K562 (cell line): ENCODE measurements at regions not wholly inside any gene's neighbourhood (a gene's known extent, or its start where the extent isn't known, plus 50 kb on each side); places are given as distances from the start of the nearest gene placed in this dataset.

Experiments used
- ATAC-seq: fragments of 200-7000 bp; cut with Tn5 transposase; 3 replicates; pipeline ENCODE4 v1.9.1; 2020; ENCODE audit warnings: moderate library complexity
- BruUV-seq: library from RNA; stranded (reverse); fragments of 400-500 nt; replicated peaks from 2 replicates; lab custom pipeline; 2021; lab: Mats Ljungman, UMichigan
- CTCF ChIA-PET: fragments of 300-600 bp; formaldehyde crosslinking; extraction: SDS; loops from one replicate; lab custom pipeline; 2021; ENCODE audit warnings: low intra/inter-chr PET ratio; lab: Yijun Ruan, JAX
- POLR2A ChIA-PET: fragments of 300-600, 350-650 bp; sonication (Branson Sonifier 250); formaldehyde crosslinking; extraction: SDS; loops from one replicate; lab custom pipeline; 2021; ENCODE audit warnings: antibody characterized with exemption, inconsistent platforms; lab: Yijun Ruan, JAX
- DNase-seq, 4 experiments: peaks; one replicate each; pipeline versions ENCODE4 v3.0.0 to v3.0.0-alpha.2; 2011 to 2018; ENCODE audit warnings: low spot score in 3 of 4, mixed read lengths in 3 of 4; ENCODE audit errors: extremely low read depth in 1 of 4
- FAIRE-seq: peaks from 2 replicates; lab custom pipeline; 2011; peaks lifted over from hg19 to GRCh38; lab: Jason Lieb, UNC
- H2AFZ ChIP-seq: 2 replicates; pipeline ENCODE4 v1.6.0; 2011; ENCODE audit warnings: low read depth, low read length, control low read depth, inconsistent platforms
- H3K27ac ChIP-seq: fragments of 200-600 bp; 3 replicates; pipeline ENCODE4 v1.8.0; 2011; ENCODE audit warnings: low read depth, mild to moderate bottlenecking, control low read depth, inconsistent platforms, low read length, moderate library complexity, mixed read lengths; ENCODE audit errors: extremely low read depth
- H3K27me3 ChIP-seq, 2 experiments: fragments of 300-600 bp in 1 of 2; 2 replicates in 1 of 2; 3 replicates in 1 of 2; pipeline versions ENCODE4 v1.6.0 to v1.8.0; 2011; ENCODE audit warnings: inconsistent platforms in 2 of 2, low read length in 2 of 2, mild to moderate bottlenecking in 1 of 2, mixed read lengths in 1 of 2, moderate library complexity in 1 of 2; ENCODE audit not compliant: control insufficient read depth in 2 of 2, insufficient read depth in 2 of 2
- H3K36me3 ChIP-seq: fragments of 300-600 bp; 3 replicates; pipeline ENCODE4 v1.8.0; 2011; ENCODE audit warnings: mild to moderate bottlenecking, low read length, inconsistent platforms; ENCODE audit not compliant: control insufficient read depth, insufficient read depth
- H3K4me1 ChIP-seq, 2 experiments: fragments of 200-600 bp in 1 of 2; replicated peaks in 1 of 2; 2 replicates in 1 of 2; 3 replicates in 1 of 2; pipeline versions ENCODE4 v1.5.1 to v1.8.0; 2011; ENCODE audit warnings: inconsistent platforms in 2 of 2, low read length in 2 of 2, mild to moderate bottlenecking in 1 of 2, mixed read lengths in 1 of 2, moderate library complexity in 1 of 2; ENCODE audit not compliant: control insufficient read depth in 2 of 2, insufficient read depth in 2 of 2
- H3K4me2 ChIP-seq: 2 replicates; pipeline ENCODE4 v1.6.1; 2011; ENCODE audit warnings: low read length, control low read depth, inconsistent platforms, mixed read lengths; ENCODE audit not compliant: insufficient read depth
- H3K4me3 ChIP-seq: fragments of 200-600 bp; sonication (generic), shearing (Covaris generic); 2 replicates; pipeline ENCODE4 v1.5.1; 2016; ENCODE audit warnings: control low read depth, inconsistent platforms
- H3K79me2 ChIP-seq: fragments of 200-600 bp; 3 replicates; pipeline ENCODE4 v1.8.0; 2011; ENCODE audit warnings: low read length, inconsistent platforms; ENCODE audit not compliant: control insufficient read depth, insufficient read depth
- H3K9ac ChIP-seq, 2 experiments: 2 replicates each; pipeline versions ENCODE4 v1.6.0 to v1.6.1; 2011; ENCODE audit warnings: low read depth in 2 of 2, low read length in 2 of 2, control low read depth in 1 of 2, inconsistent platforms in 1 of 2, mild to moderate bottlenecking in 1 of 2, mixed read lengths in 1 of 2; ENCODE audit not compliant: insufficient read depth in 1 of 2
- H3K9me1 ChIP-seq: one replicate; pipeline ENCODE4 v1.6.0; 2011; ENCODE audit warnings: inconsistent platforms, mild to moderate bottlenecking, low read length, moderate library complexity; ENCODE audit not compliant: control insufficient read depth, insufficient read depth
- H3K9me3 ChIP-seq: replicated peaks from 2 replicates; pipeline ENCODE4 v1.5.1; 2011; ENCODE audit warnings: low read depth, low read length, inconsistent platforms; ENCODE audit not compliant: control insufficient read depth, insufficient read depth
- H4K20me1 ChIP-seq: replicated peaks from 2 replicates; pipeline ENCODE4 v1.6.1; 2011; ENCODE audit warnings: low read length, inconsistent platforms, mixed read lengths; ENCODE audit not compliant: control insufficient read depth, insufficient read depth
- CBX2 ChIP-seq: fragments of 200-600 bp; sonication (generic); IDR thresholded peaks from one replicate; pipeline ENCODE4 v1.6.1; 2012; ENCODE audit warnings: mild to moderate bottlenecking, low read length, inconsistent platforms; ENCODE audit not compliant: insufficient read depth, poor library complexity, severe bottlenecking
- CEBPZ ChIP-seq: fragments of 150-350 bp; IDR thresholded peaks from 2 replicates; pipeline ENCODE4 v1.6.1; 2014; ENCODE audit warnings: low read depth, mild to moderate bottlenecking, low read length, borderline replicate concordance
- CLOCK ChIP-seq: fragments of 250-450 bp; sonication (Bioruptor Pico); IDR thresholded peaks from 2 replicates; pipeline ENCODE4 v1.4.0; 2020; ENCODE audit warnings: mild to moderate bottlenecking, moderate library complexity, borderline replicate concordance
- ELF4 ChIP-seq: fragments of 450-650 bp; formaldehyde crosslinking; IDR thresholded peaks from 2 replicates; pipeline ENCODE4 v1.4.0; 2022; ENCODE audit warnings: missing genetic modification characterization
- FIP1L1 ChIP-seq: fragments of 200-400 bp; formaldehyde crosslinking; IDR thresholded peaks from 2 replicates; pipeline ENCODE4 v1.6.1; 2018; ENCODE audit warnings: mild to moderate bottlenecking, low read depth, low read length; ENCODE audit not compliant: poor library complexity, severe bottlenecking
- GTF2F1 ChIP-seq: IDR thresholded peaks from 2 replicates; pipeline ENCODE4 v1.6.1; 2011; ENCODE audit warnings: low read depth, low read length, improper control_type of control experiment
- MLX ChIP-seq, 2 experiments: fragments of 450-650 bp in 1 of 2; sonication (generic) in 1 of 2; formaldehyde crosslinking; conservative IDR thresholded peaks; 2 replicates each; pipeline versions ENCODE4 v1.4.0 to v1.8.1; 2020 to 2022; ENCODE audit warnings: mild to moderate bottlenecking in 1 of 2, missing genetic modification reagents in 1 of 2
- PHF21A ChIP-seq: fragments of 450-650 bp; IDR thresholded peaks from 2 replicates; pipeline ENCODE4 v1.6.1; 2017; ENCODE audit warnings: low read depth, borderline replicate concordance
- PRMT5 ChIP-seq: sonication (generic); formaldehyde crosslinking; IDR thresholded peaks from 2 replicates; pipeline ENCODE4 v1.5.0; 2020; ENCODE audit warnings: missing genetic modification reagents
- PTRF ChIP-seq: fragments of 450-650 bp; IDR thresholded peaks from 2 replicates; pipeline ENCODE4 v1.6.1; 2016; ENCODE audit warnings: mild to moderate bottlenecking, missing genetic modification characterization, missing compliant biosample characterization
- RBBP5 ChIP-seq: fragments of 200-600 bp; sonication (generic); IDR thresholded peaks from 2 replicates; pipeline ENCODE4 v1.6.1; 2012; ENCODE audit warnings: borderline replicate concordance, mild to moderate bottlenecking, low read length, control low read depth, inconsistent platforms; ENCODE audit not compliant: insufficient read depth, poor library complexity, severe bottlenecking
- SAFB2 ChIP-seq: fragments of 200-400 bp; formaldehyde crosslinking; IDR thresholded peaks from 2 replicates; pipeline ENCODE4 v1.6.1; 2018; ENCODE audit warnings: borderline replicate concordance, low read length, low read depth, moderate library complexity; ENCODE audit not compliant: severe bottlenecking
- TEAD1 ChIP-seq, 2 experiments: fragments of 450-650 bp in 1 of 2; sonication (generic) in 1 of 2; formaldehyde crosslinking; IDR thresholded peaks; 2 replicates each; pipeline versions ENCODE4 v1.4.0 to v1.8.0; 2020 to 2022; ENCODE audit warnings: mild to moderate bottlenecking in 2 of 2, missing genetic modification reagents in 1 of 2
- ZNF311 ChIP-seq: fragments of 250-450 bp; sonication (Bioruptor Pico); IDR thresholded peaks from 2 replicates; pipeline ENCODE4 v1.4.0; 2020; ENCODE audit warnings: mild to moderate bottlenecking, moderate library complexity
- ZNF431 ChIP-seq: sonication (generic); formaldehyde crosslinking; IDR thresholded peaks from 2 replicates; pipeline ENCODE4 v1.8.0; 2022; ENCODE audit warnings: mild to moderate bottlenecking, missing genetic modification reagents
- ZNF778 ChIP-seq: fragments of 450-650 bp; formaldehyde crosslinking; IDR thresholded peaks from 2 replicates; pipeline ENCODE4 v1.4.0; 2020; ENCODE audit warnings: mild to moderate bottlenecking, moderate library complexity
- WGBS: fragments of 100-300 bp; shearing (Covaris generic); methylation state at CpG from one replicate; pipeline ENCODE4 v1.1.6; 2016; ENCODE audit warnings: low coverage, mixed read lengths; ENCODE audit not compliant: insufficient coverage; ENCODE audit errors: missing lambda C conversion rate; 5-methylcytosine and 5-hydroxymethylcytosine counted together
- in situ Hi-C: fragments of 300-500 bp; cut with MboI; formaldehyde crosslinking; loops from 4 replicates; pipeline ENCODE4 v1.15.0; 2018; ENCODE audit warnings: inconsistent platforms, mixed read lengths
- intact Hi-C: fragments of 100-400 bp; cut with micrococcal nuclease; formaldehyde crosslinking; loops from 2 replicates; pipeline ENCODE4 v1.14.2; 2022

GRCh38 chr5:158538506-158539074, 561.1 kb downstream of the EBF1 start:
- Histone ChIP-seq H2AFZ (no peak overlapping the region), H4K20me1 (no peaks in the 10 kb centered on the region), H3K27ac (no peak overlapping the region), H3K4me3 (no peak overlapping the region), H3K9me3 (no peaks in the 10 kb centered on the region), H3K36me3 (no peaks in the 10 kb centered on the region), H3K9ac (no peak overlapping the region), H3K79me2 (no peaks in the 10 kb centered on the region), H3K4me2 (no peak overlapping the region), H3K27me3 (no peaks in the 10 kb centered on the region), H3K9me1 (no peaks in the 10 kb centered on the region), H3K4me1 (no peaks in the 10 kb centered on the region)
- POLR2A ChIA-PET, result no interaction called here
- FAIRE-seq (no peak), DNase-seq (no peak), ATAC-seq (no peak)
- intact Hi-C loops (no loop called here), in situ Hi-C loops (no loop called here)
- CTCF ChIA-PET, result no interaction called here
- BruUV-seq, result no TSS peak
- 2% methylated on average over 7 of the region's 7 CpGs for WGBS
- no peak for TF ChIP-seq CEBPZ
- TF ChIP-seq ZNF778 (CRISPR knock-in tag), result no peak
- TF ChIP-seq PRMT5 (CRISPR knock-in tag), result no peak
- TF ChIP-seq PHF21A, result no peak
- TF ChIP-seq SAFB2, result no peak
- TF ChIP-seq CLOCK, result no peak
- TF ChIP-seq GTF2F1, result no peak
- no peak for TF ChIP-seq PTRF (tag)
- TF ChIP-seq RBBP5, result no peak
- no peak for TF ChIP-seq TEAD1 (CRISPR knock-in tag; IDR thresholded peaks at IDR 0.05)
- TF ChIP-seq ZNF431 (CRISPR knock-in tag), result no peak
- TF ChIP-seq CBX2, result no peak
- TF ChIP-seq FIP1L1, result no peak
- no peak for TF ChIP-seq ELF4 (CRISPR knock-in tag)
- no peak for TF ChIP-seq MLX (CRISPR knock-in tag; conservative IDR thresholded peaks at IDR 0.05)
- no peak for TF ChIP-seq ZNF311 (CRISPR knock-in tag)
